Activated effector memory CD4-positive, alpha-beta T cell treated with anti-CD3 and anti-CD28 coated beads, Interleukin-2, amount 50 U/mL, for 16 hours (primary cell): ENCODE measurements at regions not wholly inside any gene's neighbourhood (a gene's known extent, or its start where the extent isn't known, plus 50 kb on each side); places are given as distances from the start of the nearest gene placed in this dataset.

Source experiments
- DNase-seq: peaks from one replicate; pipeline ENCODE4 v3.0.0-alpha.2; 2020

GRCh38 chr20:50455656-50456451 is 54.3 kb upstream of the PTPN1 start:
- no peak for DNase-seq

GRCh38 chr20:50456452-50457324 is 53.5 kb upstream of the PTPN1 start:
- no peak for DNase-seq

- no peak for DNase-seq
Observed at GRCh38 chr20:50459124-50459918, 50.9 kb upstream of the PTPN1 start.

- no peak for DNase-seq
Observed at GRCh38 chr20:50460115-50460607, 50.0 kb upstream of the PTPN1 start.
